22Rv1 (cell line): ENCODE measurements at regions not wholly inside any gene's neighbourhood (a gene's known extent, or its start where the extent isn't known, plus 50 kb on each side); places are given as distances from the start of the nearest gene placed in this dataset.

Experiments used
- H3K27ac ChIP-seq: fragments of 450-650 bp; 2 replicates; pipeline ENCODE4 v1.5.1; 2017
- CTCF ChIP-seq: fragments of 450-650 bp; IDR thresholded peaks from 2 replicates; pipeline ENCODE4 v1.5.1; 2017; ENCODE audit warnings: mild to moderate bottlenecking
- ZFX ChIP-seq: fragments of 450-650 bp; IDR thresholded peaks from 2 replicates; pipeline ENCODE4 v1.6.1; 2017; ENCODE audit warnings: antibody characterized with exemption, borderline replicate concordance

GRCh38 chr22:27032091-27032761 is 374.8 kb downstream of the MIAT start:
- no peak overlapping the region for H3K27ac ChIP-seq
- no peak for TF ChIP-seq CTCF
- no peak for TF ChIP-seq ZFX

GRCh38 chr22:27041745-27042310 is 384.4 kb downstream of the MIAT start:
- no peak overlapping the region for H3K27ac ChIP-seq
- TF ChIP-seq CTCF (no peak), ZFX (no peak)

- no peak overlapping the region for H3K27ac ChIP-seq
- TF ChIP-seq ZFX (no peak), CTCF (no peak)
Measured at GRCh38 chr22:27043262-27043661, 385.9 kb downstream of the MIAT start.

GRCh38 chr22:27045103-27045947 is 387.9 kb downstream of the MIAT start:
- H3K27ac ChIP-seq, result no peak overlapping the region
- TF ChIP-seq CTCF (no peak), ZFX (no peak)

GRCh38 chr22:27046086-27046485 is 388.7 kb downstream of the MIAT start:
- no peak for TF ChIP-seq ZFX
- TF ChIP-seq CTCF, result no peak
- no peak overlapping the region for H3K27ac ChIP-seq

GRCh38 chr22:27046603-27047002 is 389.2 kb downstream of the MIAT start:
- H3K27ac ChIP-seq, result no peak overlapping the region

More at GRCh38 chr22:27046603-27047002, 389.2 kb downstream of the MIAT start:
- TF ChIP-seq CTCF, result no peak
- TF ChIP-seq ZFX, result no peak
